Ramos (cell line): ENCODE measurements at regions not wholly inside any gene's neighbourhood (a gene's known extent, or its start where the extent isn't known, plus 50 kb on each side); places are given as distances from the start of the nearest gene placed in this dataset.

ENCODE experiments used
- in situ Hi-C: fragments of 300-500 bp; cut with MboI; formaldehyde crosslinking; loops from one replicate; pipeline ENCODE4 v1.14.3; 2022; ENCODE audit warnings: low sequenced_read_pairs; ENCODE audit not compliant: unreplicated experiment

GRCh38 chr12:69091442-69092017 lies 147.8 kb upstream of the CPSF6 start:
- in situ Hi-C loops = no loop called here

GRCh38 chr12:69092137-69092536 lies 147.2 kb upstream of the CPSF6 start:
- in situ Hi-C loops = no loop called here

- in situ Hi-C loops = no loop called here
Observed at GRCh38 chr12:69094606-69095216, 144.7 kb upstream of the CPSF6 start.

GRCh38 chr12:69095765-69096477 lies 143.4 kb upstream of the CPSF6 start:
- in situ Hi-C loops = no loop called here

- in situ Hi-C loops = no loop called here
Observed at GRCh38 chr12:69096669-69097335, 142.6 kb upstream of the CPSF6 start.

- in situ Hi-C loops = no loop called here
Observed at GRCh38 chr12:69097619-69098368, 141.6 kb upstream of the CPSF6 start.

GRCh38 chr12:69099201-69099837 lies 140.1 kb upstream of the CPSF6 start:
- in situ Hi-C loops = no loop called here

GRCh38 chr12:69101505-69101904 lies 137.9 kb upstream of the CPSF6 start:
- in situ Hi-C loops = no loop called here

- in situ Hi-C loops = no loop called here
Observed at GRCh38 chr12:69102856-69103255, 136.5 kb upstream of the CPSF6 start.

- in situ Hi-C loops = no loop called here
Observed at GRCh38 chr12:69105101-69105962, 134.0 kb upstream of the CPSF6 start.

- in situ Hi-C loops = no loop called here
Observed at GRCh38 chr12:69106482-69107118, 132.8 kb upstream of the CPSF6 start.

GRCh38 chr12:69107541-69107940 lies 131.8 kb upstream of the CPSF6 start:
- in situ Hi-C loops = no loop called here

GRCh38 chr12:69108037-69108436 lies 131.3 kb upstream of the CPSF6 start:
- in situ Hi-C loops = no loop called here

GRCh38 chr12:69112616-69113015 lies 126.8 kb upstream of the CPSF6 start:
- in situ Hi-C loops = no loop called here

- in situ Hi-C loops = no loop called here
Observed at GRCh38 chr12:69115099-69115498, 124.3 kb upstream of the CPSF6 start.

- in situ Hi-C loops = no loop called here
Observed at GRCh38 chr12:69115951-69116350, 123.4 kb upstream of the CPSF6 start.

- in situ Hi-C loops = no loop called here
Observed at GRCh38 chr12:69117566-69118266, 121.7 kb upstream of the CPSF6 start.

GRCh38 chr12:69118516-69118915 lies 120.9 kb upstream of the CPSF6 start:
- in situ Hi-C loops = no loop called here
